ENCODE measurements at regions not wholly inside any gene's neighbourhood (a gene's known extent, or its start where the extent isn't known, plus 50 kb on each side); places are given as distances from the start of the nearest gene placed in this dataset.
"Not testable (repeated sequence)": the region's sequence is repeated elsewhere in the genome, so short reads cannot be mapped to it uniquely, and the experiment has no call there.

GRCh38 chr14:88986908-88987307 lies 162.5 kb downstream of the TTC8 start:
- TF ChIP-seq CTCF (IDR thresholded peaks at IDR 0.05 in 8 of 11, conservative IDR thresholded peaks at IDR 0.05 in 3 of 11); POLR2A (IDR thresholded peaks at IDR 0.05): not testable (repeated sequence)
